GM12864 (cell line): ENCODE measurements at regions not wholly inside any gene's neighbourhood (a gene's known extent, or its start where the extent isn't known, plus 50 kb on each side); places are given as distances from the start of the nearest gene placed in this dataset.

Experiments used
- DNase-seq: peaks from one replicate; pipeline ENCODE4 v3.0.0-alpha.2; 2011; ENCODE audit warnings: low read depth
- H3K4me3 ChIP-seq: 2 replicates; pipeline ENCODE4 v1.5.1; 2011; ENCODE audit warnings: mild to moderate bottlenecking, low read depth, low read length, control low read depth
- TF ChIP-seq, protein P1 (sequence below): IDR thresholded peaks from 2 replicates; pipeline ENCODE4 v1.5.1; 2011; ENCODE audit warnings: low read depth, mild to moderate bottlenecking, moderate library complexity, low read length, control low read depth, inconsistent platforms; ENCODE audit errors: missing control alignments

DNA sequence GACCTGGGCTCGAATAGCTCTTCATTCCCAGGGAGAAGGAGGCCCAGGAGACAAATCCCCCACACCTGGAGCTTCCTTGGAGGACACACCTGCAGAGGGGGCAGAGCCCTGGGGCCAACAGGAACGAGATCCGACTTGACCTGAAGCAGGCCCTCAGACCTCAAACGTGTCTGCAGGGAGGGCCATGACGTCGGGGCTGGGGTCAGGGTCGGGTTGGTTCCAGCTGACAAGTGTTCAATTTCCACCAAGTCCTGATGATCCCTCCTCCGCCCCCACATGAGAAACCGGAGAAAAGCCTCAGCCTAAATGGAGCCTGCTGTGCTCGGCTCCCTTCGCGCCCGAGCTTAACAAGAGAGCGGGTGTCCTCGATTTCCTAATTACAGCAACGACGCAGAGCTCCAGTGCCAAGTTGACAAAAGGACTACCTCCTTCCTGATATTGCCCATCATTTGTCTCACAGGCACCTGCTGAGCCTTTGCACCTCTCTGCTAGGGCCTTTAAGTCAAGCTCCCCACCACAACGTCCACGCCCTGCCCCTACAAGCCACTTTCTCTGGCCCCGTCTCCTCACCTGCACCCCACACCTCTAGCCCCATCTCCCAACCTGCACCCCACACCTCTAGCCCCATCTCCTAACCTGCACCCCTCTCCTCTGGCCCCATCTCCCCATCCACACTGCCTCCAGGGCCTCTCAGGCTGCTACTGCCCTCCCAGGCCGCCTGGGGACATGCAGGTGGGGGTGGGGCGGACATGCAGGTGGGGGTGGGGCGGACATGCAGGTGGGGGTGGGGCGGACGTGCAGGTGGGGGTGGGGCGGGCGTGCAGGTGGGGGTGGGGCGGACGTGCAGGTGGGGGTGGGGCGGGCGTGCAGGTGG is 519.4 kb downstream of the GLRX3 start:
- no peak overlapping the region for H3K4me3 ChIP-seq
- TF ChIP-seq, protein P1, sequence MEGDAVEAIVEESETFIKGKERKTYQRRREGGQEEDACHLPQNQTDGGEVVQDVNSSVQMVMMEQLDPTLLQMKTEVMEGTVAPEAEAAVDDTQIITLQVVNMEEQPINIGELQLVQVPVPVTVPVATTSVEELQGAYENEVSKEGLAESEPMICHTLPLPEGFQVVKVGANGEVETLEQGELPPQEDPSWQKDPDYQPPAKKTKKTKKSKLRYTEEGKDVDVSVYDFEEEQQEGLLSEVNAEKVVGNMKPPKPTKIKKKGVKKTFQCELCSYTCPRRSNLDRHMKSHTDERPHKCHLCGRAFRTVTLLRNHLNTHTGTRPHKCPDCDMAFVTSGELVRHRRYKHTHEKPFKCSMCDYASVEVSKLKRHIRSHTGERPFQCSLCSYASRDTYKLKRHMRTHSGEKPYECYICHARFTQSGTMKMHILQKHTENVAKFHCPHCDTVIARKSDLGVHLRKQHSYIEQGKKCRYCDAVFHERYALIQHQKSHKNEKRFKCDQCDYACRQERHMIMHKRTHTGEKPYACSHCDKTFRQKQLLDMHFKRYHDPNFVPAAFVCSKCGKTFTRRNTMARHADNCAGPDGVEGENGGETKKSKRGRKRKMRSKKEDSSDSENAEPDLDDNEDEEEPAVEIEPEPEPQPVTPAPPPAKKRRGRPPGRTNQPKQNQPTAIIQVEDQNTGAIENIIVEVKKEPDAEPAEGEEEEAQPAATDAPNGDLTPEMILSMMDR: no peak
- DNase-seq: no peak

DNA sequence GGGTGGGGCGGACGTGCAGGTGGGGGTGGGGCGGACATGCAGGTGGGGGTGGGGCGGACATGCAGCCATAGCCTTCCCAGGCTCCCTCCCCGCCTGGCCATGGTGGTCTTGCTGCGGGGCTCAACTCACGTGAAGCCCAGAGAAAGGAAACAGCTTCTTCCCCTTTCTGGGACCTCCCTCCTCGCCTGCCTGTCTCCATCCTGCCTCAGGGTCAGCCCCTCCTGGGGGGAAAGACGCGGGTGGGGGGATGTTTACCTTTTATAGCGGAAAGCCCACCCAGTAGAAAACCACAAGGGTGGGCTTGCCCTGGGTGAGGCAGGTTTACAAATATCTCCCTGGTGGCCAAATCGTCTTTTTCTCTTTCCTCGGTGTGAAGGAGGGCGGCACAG is 520.0 kb downstream of the GLRX3 start:
- TF ChIP-seq, protein P1: no peak
- DNase-seq: no peak
- no peak overlapping the region for H3K4me3 ChIP-seq

DNA sequence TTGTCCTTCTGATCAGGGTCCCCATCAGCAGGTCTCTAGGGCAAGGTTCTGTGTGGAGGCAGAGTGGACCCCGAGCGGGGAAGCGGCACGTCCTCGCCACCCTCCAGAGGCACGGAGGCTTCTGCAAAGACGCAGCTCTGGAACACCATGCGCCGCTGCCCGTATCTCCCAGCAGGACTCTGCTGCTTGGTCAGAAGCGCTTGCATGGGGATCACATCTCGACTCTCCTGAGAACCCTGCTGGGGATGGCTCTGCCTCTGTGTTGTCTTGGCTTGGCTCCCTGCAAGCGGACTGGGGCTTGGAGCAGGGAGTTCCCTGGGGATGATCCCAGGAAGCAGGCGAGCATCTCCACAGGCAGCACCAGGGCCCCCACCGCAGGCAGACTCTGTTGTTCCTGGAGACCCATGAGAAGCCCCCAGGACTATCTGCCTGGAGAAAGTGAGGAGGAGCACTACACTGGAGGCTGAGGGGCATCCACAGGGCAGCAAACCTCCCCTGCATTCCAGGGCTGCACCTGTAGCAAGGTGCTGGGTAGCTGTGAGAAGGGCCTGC is 520.5 kb downstream of the GLRX3 start:
- no peak for DNase-seq
- no peak overlapping the region for H3K4me3 ChIP-seq
- TF ChIP-seq, protein P1: no peak

DNA sequence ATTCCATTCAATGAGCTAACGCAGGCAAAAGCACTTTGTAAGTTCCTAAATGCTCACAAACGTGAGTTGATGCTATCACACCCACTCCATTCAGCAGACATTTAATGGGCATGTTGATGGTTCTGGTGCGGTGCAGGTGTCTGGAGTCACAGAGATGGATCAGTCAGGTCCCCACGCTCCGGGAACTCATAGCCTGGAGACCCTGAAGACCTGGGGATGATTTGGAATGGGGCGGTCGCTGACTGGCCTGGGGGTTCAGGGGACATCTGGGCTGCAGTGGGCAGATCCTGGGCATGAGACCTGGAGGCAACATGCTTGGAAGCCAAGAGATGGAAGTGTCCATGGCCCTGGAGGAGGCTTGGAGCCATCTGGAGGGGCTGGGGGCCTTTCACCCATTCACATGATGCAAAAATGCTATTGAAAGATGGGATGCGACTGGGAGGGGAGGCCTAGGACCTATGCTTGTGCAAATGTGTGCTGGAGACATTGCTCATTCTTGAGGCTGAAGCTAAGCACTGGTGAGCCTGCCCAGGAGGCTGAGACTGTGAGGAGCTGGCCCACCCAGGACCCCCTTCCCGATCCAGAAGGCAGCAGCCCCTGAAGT is 522.6 kb downstream of the GLRX3 start:
- TF ChIP-seq, protein P1: no peak
- DNase-seq: no peak
- H3K4me3 ChIP-seq: no peak overlapping the region

DNA sequence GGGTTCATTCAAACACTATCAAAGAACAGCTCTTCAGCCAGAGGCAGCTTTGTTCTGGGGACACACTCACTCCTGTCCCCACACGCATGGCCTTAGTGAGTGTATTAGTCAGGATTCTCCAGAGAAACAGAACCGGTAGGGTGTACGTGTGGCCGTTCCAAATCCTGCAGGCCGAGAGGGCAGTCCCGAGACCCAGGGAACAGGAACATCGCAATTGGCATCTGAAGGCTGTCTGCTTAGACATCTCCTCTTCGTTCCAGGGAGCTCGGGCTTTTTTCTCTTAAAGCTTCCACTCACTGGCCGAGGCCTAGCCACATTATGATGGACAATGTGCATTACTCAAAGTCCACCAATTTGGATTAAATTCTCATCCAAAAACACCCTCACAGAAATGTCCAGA is 523.3 kb downstream of the GLRX3 start:
- TF ChIP-seq, protein P1: no peak
- H3K4me3 ChIP-seq: no peak overlapping the region
- DNase-seq: no peak

DNA sequence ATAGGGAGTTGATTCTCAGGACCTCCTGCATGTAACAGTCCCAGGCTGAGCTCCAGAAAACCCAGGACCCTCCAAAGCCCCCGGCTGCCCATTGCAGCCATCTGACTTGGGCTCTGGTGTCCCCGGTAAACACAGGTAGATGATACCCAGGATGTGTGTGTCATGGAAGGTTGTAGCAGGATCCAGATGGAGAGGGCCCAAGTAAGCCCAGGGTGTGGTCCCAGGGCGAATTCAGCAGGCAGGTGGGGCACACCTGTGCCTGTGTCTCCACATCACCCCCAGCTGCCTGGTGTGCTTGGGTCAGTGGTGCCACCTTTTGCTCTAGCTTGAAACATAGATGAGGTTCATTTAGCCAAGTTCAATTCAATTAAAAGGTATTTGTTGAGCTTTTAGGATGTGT is 524.1 kb downstream of the GLRX3 start:
- TF ChIP-seq, protein P1: no peak
- DNase-seq: no peak
- H3K4me3 ChIP-seq: no peak overlapping the region
